SK-N-SH (cell line): ENCODE measurements at regions not wholly inside any gene's neighbourhood (a gene's known extent, or its start where the extent isn't known, plus 50 kb on each side); places are given as distances from the start of the nearest gene placed in this dataset.

ENCODE experiments used
- CTCF ChIA-PET: fragments of 300-600, 350-600 bp; formaldehyde crosslinking; extraction: SDS; loops from one replicate; lab custom pipeline; 2021; lab: Yijun Ruan, JAX
- POLR2A ChIA-PET: fragments of 350-600 bp; sonication (Branson Sonifier 250); formaldehyde crosslinking; extraction: SDS; loops from one replicate; lab custom pipeline; 2020; ENCODE audit warnings: antibody characterized with exemption, inconsistent platforms; lab: Yijun Ruan, JAX
- DNase-seq: peaks from one replicate; pipeline ENCODE4 v3.0.0; 2012
- H2AFZ ChIP-seq: fragments of 200-600 bp; sonication (generic); 2 replicates; pipeline ENCODE4 v1.8.1; 2016; ENCODE audit warnings: antibody characterized with exemption, mild to moderate bottlenecking, low read depth
- H3F3A ChIP-seq: fragments of 200-600 bp; sonication (generic); replicated peaks from 2 replicates; pipeline ENCODE3; 2016; ENCODE audit warnings: antibody characterized with exemption, mild to moderate bottlenecking; ENCODE audit not compliant: insufficient read depth
- H3K27ac ChIP-seq, 2 experiments: fragments of 200-500 bp in 1 of 2; fragments of 200-600 bp in 1 of 2; sonication (Bioruptor generic) in 1 of 2; sonication (generic), shearing (Covaris generic) in 1 of 2; 2 replicates each; pipeline versions ENCODE4 v1.5.1 to v1.6.1; 2014 to 2016; ENCODE audit warnings: low read depth in 2 of 2, inconsistent platforms in 1 of 2, low read length in 1 of 2, mild to moderate bottlenecking in 1 of 2, mixed read lengths in 1 of 2
- H3K27me3 ChIP-seq: fragments of 200-600 bp; sonication (generic), shearing (Covaris generic); 2 replicates; pipeline ENCODE4 v1.6.1; 2016; ENCODE audit warnings: mixed run types; ENCODE audit not compliant: insufficient read depth
- H3K36me3 ChIP-seq, 2 experiments: fragments of 200-500 bp in 1 of 2; fragments of 200-600 bp in 1 of 2; sonication (Bioruptor generic) in 1 of 2; sonication (generic) in 1 of 2; replicated peaks in 1 of 2; 2 replicates each; pipeline versions ENCODE3 to v1.5.1; 2014 to 2016; ENCODE audit warnings: low read length in 1 of 2, mild to moderate bottlenecking in 1 of 2; ENCODE audit not compliant: insufficient read depth in 2 of 2, control insufficient read depth in 1 of 2
- H3K4me1 ChIP-seq, 2 experiments: fragments of 200-500 bp in 1 of 2; fragments of 200-600 bp in 1 of 2; sonication (Bioruptor generic) in 1 of 2; sonication (generic), shearing (Covaris generic) in 1 of 2; 2 replicates each; pipeline versions ENCODE4 v1.5.1 to v1.6.1; 2014 to 2016; ENCODE audit warnings: low read depth in 1 of 2, low read length in 1 of 2, mixed run types in 1 of 2; ENCODE audit not compliant: insufficient read depth in 2 of 2, control insufficient read depth in 1 of 2
- H3K4me2 ChIP-seq: fragments of 200-600 bp; sonication (generic), shearing (Covaris generic); 2 replicates; pipeline ENCODE4 v1.6.1; 2017; ENCODE audit warnings: mixed run types
- H3K4me3 ChIP-seq, 2 experiments: fragments of 200-500 bp in 1 of 2; fragments of 200-600 bp in 1 of 2; sonication (Bioruptor generic) in 1 of 2; sonication (generic), shearing (Covaris generic) in 1 of 2; 2 replicates each; pipeline versions ENCODE4 v1.5.1 to v1.8.1; 2014 to 2016; ENCODE audit warnings: low read depth in 2 of 2, inconsistent platforms in 1 of 2, low read length in 1 of 2, mild to moderate bottlenecking in 1 of 2, mixed read lengths in 1 of 2, moderate library complexity in 1 of 2
- H3K79me2 ChIP-seq: fragments of 200-600 bp; sonication (generic); 2 replicates; pipeline ENCODE4 v1.8.1; 2017; ENCODE audit warnings: mild to moderate bottlenecking; ENCODE audit not compliant: insufficient read depth
- H3K9ac ChIP-seq: fragments of 200-600 bp; sonication (generic); 2 replicates; pipeline ENCODE4 v1.6.1; 2017; ENCODE audit warnings: mixed run types
- H3K9me2 ChIP-seq: fragments of 200-600 bp; sonication (generic); 2 replicates; pipeline ENCODE4 v1.6.1; 2017; ENCODE audit warnings: mixed run types
- H3K9me3 ChIP-seq: fragments of 200-600 bp; sonication (generic); 2 replicates; pipeline ENCODE4 v1.6.1; 2017; ENCODE audit warnings: mixed run types, mild to moderate bottlenecking, moderate library complexity
- H4K20me1 ChIP-seq: fragments of 200-600 bp; sonication (generic); 2 replicates; pipeline ENCODE4 v1.6.1; 2017; ENCODE audit warnings: mild to moderate bottlenecking, mixed run types; ENCODE audit not compliant: insufficient read depth
- EP300 ChIP-seq, 2 experiments: IDR thresholded peaks; 2 replicates each; pipeline versions ENCODE4 v1.4.0 to v1.6.1; 2012; ENCODE audit warnings: borderline replicate concordance in 1 of 2, low read depth in 1 of 2, low read length in 1 of 2
- FOXJ3 ChIP-seq: sonication (generic); formaldehyde crosslinking; IDR thresholded peaks from 2 replicates; pipeline ENCODE4 v1.5.1; 2020; ENCODE audit warnings: mild to moderate bottlenecking, missing genetic modification reagents
- GABPA ChIP-seq: IDR thresholded peaks from 2 replicates; pipeline ENCODE4 v1.4.0; 2012; ENCODE audit warnings: low read depth, mild to moderate bottlenecking
- GATA2 ChIP-seq: sonication (generic); formaldehyde crosslinking; IDR thresholded peaks from 2 replicates; pipeline ENCODE4 v1.5.0; 2020; ENCODE audit warnings: mild to moderate bottlenecking, missing genetic modification reagents
- JUND ChIP-seq: IDR thresholded peaks from 2 replicates; pipeline ENCODE4 v1.4.0; 2012
- MEF2A ChIP-seq: IDR thresholded peaks from 2 replicates; pipeline ENCODE4 v1.4.0; 2012; ENCODE audit warnings: low read depth, borderline replicate concordance
- NFIC ChIP-seq: IDR thresholded peaks from 2 replicates; pipeline ENCODE4 v1.4.0; 2012; ENCODE audit warnings: borderline replicate concordance
- NRF1 ChIP-seq: IDR thresholded peaks from 2 replicates; pipeline ENCODE4 v1.6.1; 2012; ENCODE audit warnings: low read depth, mild to moderate bottlenecking, low read length
- RCOR1 ChIP-seq: fragments of 150-350 bp; IDR thresholded peaks from 2 replicates; pipeline ENCODE4 v1.6.1; 2017; ENCODE audit warnings: antibody characterized with exemption, low read length
- RFX5 ChIP-seq: IDR thresholded peaks from 2 replicates; pipeline ENCODE4 v1.6.1; 2012; ENCODE audit warnings: mild to moderate bottlenecking, improper control_type of control experiment, low read length
- SMC3 ChIP-seq: IDR thresholded peaks from 2 replicates; pipeline ENCODE4 v1.6.1; 2012; ENCODE audit warnings: low read depth, low read length, improper control_type of control experiment
- TAF1 ChIP-seq: IDR thresholded peaks from 2 replicates; pipeline ENCODE4 v1.6.1; 2012; ENCODE audit warnings: low read depth, mild to moderate bottlenecking, low read length, moderate library complexity, borderline replicate concordance
- TEAD4 ChIP-seq: IDR thresholded peaks from 2 replicates; pipeline ENCODE4 v1.4.0; 2012; ENCODE audit warnings: mild to moderate bottlenecking, borderline replicate concordance; ENCODE audit not compliant: insufficient read depth
- USF1 ChIP-seq: IDR thresholded peaks from 2 replicates; pipeline ENCODE4 v1.4.0; 2012; ENCODE audit warnings: low read depth, borderline replicate concordance
- USF2 ChIP-seq: fragments of 150-350 bp; IDR thresholded peaks from 2 replicates; pipeline ENCODE4 v1.6.1; 2017; ENCODE audit warnings: antibody characterized with exemption, low read length, low read depth, borderline replicate concordance
- WGBS: methylation state at CpG from one replicate; pipeline ENCODE4 v1.1.6; 2017; ENCODE audit warnings: low lambda C conversion rate; 5-methylcytosine and 5-hydroxymethylcytosine counted together
- TF ChIP-seq, protein P1 (sequence below): fragments of 200-600 bp; sonication (generic); IDR thresholded peaks from 2 replicates; pipeline ENCODE4 v1.6.1; 2017; ENCODE audit warnings: antibody characterized with exemption, mild to moderate bottlenecking, moderate library complexity
- TF ChIP-seq, protein P2 (sequence below): IDR thresholded peaks from 2 replicates; pipeline ENCODE4 v1.6.1; 2012; ENCODE audit warnings: mild to moderate bottlenecking, low read depth, low read length, moderate library complexity
- TF ChIP-seq, protein P3 (sequence below): IDR thresholded peaks from 2 replicates; pipeline ENCODE4; 2012

- no peak for DNase-seq
- Histone ChIP-seq H3K36me3 (no peaks in the 10 kb centered on the region), H3K9me3 (no peaks in the 10 kb centered on the region), H4K20me1 (no peaks in the 10 kb centered on the region), H3K9me2 (no peaks in the 10 kb centered on the region), H3K4me1 (no peaks in the 10 kb centered on the region; a peak in 1 of 4 replicates), H3K4me2 (no peak overlapping the region), H3K9ac (no peak overlapping the region), H3F3A (no peaks in the 10 kb centered on the region), H3K27me3 (no peaks in the 10 kb centered on the region), H3K79me2 (no peaks in the 10 kb centered on the region), H3K27ac (no peak overlapping the region), H2AFZ (no peak overlapping the region), H3K4me3 (no peak overlapping the region)
- 63% methylated on average over 7 of the region's 7 CpGs for WGBS
- CTCF ChIA-PET, result interaction anchor here (0.8 to 1.5 kb wide), 3 partner anchors 12 to 39 kb away, joined by 3 to 6 read pairs (median 3); no protein-coding TSS in a partner anchor
- POLR2A ChIA-PET, result no interaction called here
- TF ChIP-seq NRF1, result no peak
- TF ChIP-seq FOXJ3 (CRISPR knock-in tag), result no peak
- TF ChIP-seq USF1, result no peak
- no peak for TF ChIP-seq GABPA
- no peak for TF ChIP-seq EP300 (IDR thresholded peaks at IDR 0.05; ENCODE audit: borderline replicate concordance in 1 of 2, low read depth in 1 of 2, low read length in 1 of 2)
- TF ChIP-seq NFIC, result no peak
- TF ChIP-seq JUND, result no peak
- TF ChIP-seq, protein P1, sequence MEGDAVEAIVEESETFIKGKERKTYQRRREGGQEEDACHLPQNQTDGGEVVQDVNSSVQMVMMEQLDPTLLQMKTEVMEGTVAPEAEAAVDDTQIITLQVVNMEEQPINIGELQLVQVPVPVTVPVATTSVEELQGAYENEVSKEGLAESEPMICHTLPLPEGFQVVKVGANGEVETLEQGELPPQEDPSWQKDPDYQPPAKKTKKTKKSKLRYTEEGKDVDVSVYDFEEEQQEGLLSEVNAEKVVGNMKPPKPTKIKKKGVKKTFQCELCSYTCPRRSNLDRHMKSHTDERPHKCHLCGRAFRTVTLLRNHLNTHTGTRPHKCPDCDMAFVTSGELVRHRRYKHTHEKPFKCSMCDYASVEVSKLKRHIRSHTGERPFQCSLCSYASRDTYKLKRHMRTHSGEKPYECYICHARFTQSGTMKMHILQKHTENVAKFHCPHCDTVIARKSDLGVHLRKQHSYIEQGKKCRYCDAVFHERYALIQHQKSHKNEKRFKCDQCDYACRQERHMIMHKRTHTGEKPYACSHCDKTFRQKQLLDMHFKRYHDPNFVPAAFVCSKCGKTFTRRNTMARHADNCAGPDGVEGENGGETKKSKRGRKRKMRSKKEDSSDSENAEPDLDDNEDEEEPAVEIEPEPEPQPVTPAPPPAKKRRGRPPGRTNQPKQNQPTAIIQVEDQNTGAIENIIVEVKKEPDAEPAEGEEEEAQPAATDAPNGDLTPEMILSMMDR, result no peak
- no peak for TF ChIP-seq USF2
- TF ChIP-seq, protein P2, sequence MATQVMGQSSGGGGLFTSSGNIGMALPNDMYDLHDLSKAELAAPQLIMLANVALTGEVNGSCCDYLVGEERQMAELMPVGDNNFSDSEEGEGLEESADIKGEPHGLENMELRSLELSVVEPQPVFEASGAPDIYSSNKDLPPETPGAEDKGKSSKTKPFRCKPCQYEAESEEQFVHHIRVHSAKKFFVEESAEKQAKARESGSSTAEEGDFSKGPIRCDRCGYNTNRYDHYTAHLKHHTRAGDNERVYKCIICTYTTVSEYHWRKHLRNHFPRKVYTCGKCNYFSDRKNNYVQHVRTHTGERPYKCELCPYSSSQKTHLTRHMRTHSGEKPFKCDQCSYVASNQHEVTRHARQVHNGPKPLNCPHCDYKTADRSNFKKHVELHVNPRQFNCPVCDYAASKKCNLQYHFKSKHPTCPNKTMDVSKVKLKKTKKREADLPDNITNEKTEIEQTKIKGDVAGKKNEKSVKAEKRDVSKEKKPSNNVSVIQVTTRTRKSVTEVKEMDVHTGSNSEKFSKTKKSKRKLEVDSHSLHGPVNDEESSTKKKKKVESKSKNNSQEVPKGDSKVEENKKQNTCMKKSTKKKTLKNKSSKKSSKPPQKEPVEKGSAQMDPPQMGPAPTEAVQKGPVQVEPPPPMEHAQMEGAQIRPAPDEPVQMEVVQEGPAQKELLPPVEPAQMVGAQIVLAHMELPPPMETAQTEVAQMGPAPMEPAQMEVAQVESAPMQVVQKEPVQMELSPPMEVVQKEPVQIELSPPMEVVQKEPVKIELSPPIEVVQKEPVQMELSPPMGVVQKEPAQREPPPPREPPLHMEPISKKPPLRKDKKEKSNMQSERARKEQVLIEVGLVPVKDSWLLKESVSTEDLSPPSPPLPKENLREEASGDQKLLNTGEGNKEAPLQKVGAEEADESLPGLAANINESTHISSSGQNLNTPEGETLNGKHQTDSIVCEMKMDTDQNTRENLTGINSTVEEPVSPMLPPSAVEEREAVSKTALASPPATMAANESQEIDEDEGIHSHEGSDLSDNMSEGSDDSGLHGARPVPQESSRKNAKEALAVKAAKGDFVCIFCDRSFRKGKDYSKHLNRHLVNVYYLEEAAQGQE, result no peak
- no peak for TF ChIP-seq MEF2A
- no peak for TF ChIP-seq TEAD4
- no peak for TF ChIP-seq SMC3
- TF ChIP-seq, protein P3, sequence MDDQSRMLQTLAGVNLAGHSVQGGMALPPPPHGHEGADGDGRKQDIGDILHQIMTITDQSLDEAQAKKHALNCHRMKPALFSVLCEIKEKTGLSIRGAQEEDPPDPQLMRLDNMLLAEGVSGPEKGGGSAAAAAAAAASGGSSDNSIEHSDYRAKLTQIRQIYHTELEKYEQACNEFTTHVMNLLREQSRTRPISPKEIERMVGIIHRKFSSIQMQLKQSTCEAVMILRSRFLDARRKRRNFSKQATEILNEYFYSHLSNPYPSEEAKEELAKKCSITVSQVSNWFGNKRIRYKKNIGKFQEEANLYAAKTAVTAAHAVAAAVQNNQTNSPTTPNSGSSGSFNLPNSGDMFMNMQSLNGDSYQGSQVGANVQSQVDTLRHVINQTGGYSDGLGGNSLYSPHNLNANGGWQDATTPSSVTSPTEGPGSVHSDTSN, result no peak
- no peak for TF ChIP-seq RCOR1
- TF ChIP-seq TAF1, result no peak
- no peak for TF ChIP-seq GATA2 (CRISPR knock-in tag)
- TF ChIP-seq RFX5, result no peak
These were observed 223.2 kb upstream of the LMCD1 start for GRCh38 chr3:8278448-8278847.
